HCT116 (cell line): ENCODE measurements at regions not wholly inside any gene's neighbourhood (a gene's known extent, or its start where the extent isn't known, plus 50 kb on each side); places are given as distances from the start of the nearest gene placed in this dataset.

Source experiments
- ATAC-seq: fragments of 200-7000 bp; cut with Tn5 transposase; 2 replicates; pipeline ENCODE4 v1.9.1; 2020; ENCODE audit warnings: mild to moderate bottlenecking, moderate library complexity
- BruUV-seq: library from RNA; stranded (reverse); fragments of 400-500 nt; replicated peaks from 2 replicates; lab custom pipeline; 2021; lab: Mats Ljungman, UMichigan
- CTCF ChIA-PET: fragments of 300-600 bp; sonication (Branson Sonifier 250); formaldehyde crosslinking; loops from one replicate; lab custom pipeline; 2021; ENCODE audit warnings: antibody characterized with exemption; lab: Charles Lee
- POLR2A ChIA-PET: fragments of 300-600, 350-600 bp; sonication (Branson Sonifier 250); formaldehyde crosslinking; loops from one replicate; lab custom pipeline; 2021; ENCODE audit warnings: antibody characterized with exemption; lab: Charles Lee
- RAD21 ChIA-PET, 2 experiments: fragments of 300-600 bp; sonication (Branson Sonifier 250); formaldehyde crosslinking; loops; one replicate each; lab custom pipeline; 2023; ENCODE audit warnings: low total read pairs in 2 of 2; ENCODE audit not compliant: uncharacterized antibody in 2 of 2, unreplicated experiment in 2 of 2, low non-redundant PET in 1 of 2; lab: Charles Lee
- DNase-seq: peaks from one replicate; pipeline ENCODE4 v3.0.0-alpha.2; 2010; ENCODE audit warnings: low read depth, low spot score
- H2AFZ ChIP-seq: fragments of 200-600 bp; shearing (Covaris generic), sonication (generic); 2 replicates; pipeline ENCODE4 v1.6.1; 2017; ENCODE audit warnings: low read depth, mixed run types, mixed read lengths, antibody characterized with exemption, low read length; ENCODE audit not compliant: poor library complexity, severe bottlenecking
- H3K27ac ChIP-seq: 2 replicates; pipeline ENCODE4 v1.5.1; 2012; ENCODE audit warnings: low read depth, low read length
- H3K27me3 ChIP-seq: fragments of 200-600 bp; sonication (generic); 2 replicates; pipeline ENCODE4 v1.6.1; 2016; ENCODE audit warnings: mixed run types, low read length, mixed read lengths; ENCODE audit not compliant: insufficient read depth
- H3K36me3 ChIP-seq, 2 experiments: fragments of 200-500 bp in 1 of 2; fragments of 200-600 bp in 1 of 2; sonication (Bioruptor generic) in 1 of 2; sonication (generic) in 1 of 2; 2 replicates each; pipeline versions ENCODE4 v1.5.1 to v1.6.1; 2014 to 2016; ENCODE audit warnings: low read length in 2 of 2, inconsistent platforms in 1 of 2, mixed read lengths in 1 of 2, mixed run types in 1 of 2; ENCODE audit not compliant: insufficient read depth in 2 of 2, control insufficient read depth in 1 of 2
- H3K4me1 ChIP-seq, 2 experiments: fragments of 200-600 bp in 1 of 2; sonication (generic) in 1 of 2; 2 replicates each; pipeline versions ENCODE4 v1.5.1 to v1.6.1; 2012 to 2017; ENCODE audit warnings: low read length in 2 of 2, inconsistent platforms in 1 of 2, mild to moderate bottlenecking in 1 of 2, mixed read lengths in 1 of 2, mixed run types in 1 of 2, moderate library complexity in 1 of 2; ENCODE audit not compliant: insufficient read depth in 2 of 2, control insufficient read depth in 1 of 2
- H3K4me2 ChIP-seq: fragments of 200-600 bp; sonication (generic); 2 replicates; pipeline ENCODE4 v1.6.1; 2017; ENCODE audit warnings: mixed run types, low read length, mixed read lengths
- H3K4me3 ChIP-seq, 2 experiments: fragments of 200-600 bp in 1 of 2; sonication (generic) in 1 of 2; replicated peaks in 1 of 2; 2 replicates each; pipeline ENCODE4 v1.5.1; 2011 to 2016; ENCODE audit warnings: low read length in 2 of 2, control low read depth in 1 of 2, low read depth in 1 of 2, mild to moderate bottlenecking in 1 of 2, mixed read lengths in 1 of 2, mixed run types in 1 of 2
- H3K79me2 ChIP-seq: fragments of 200-600 bp; sonication (generic); 2 replicates; pipeline ENCODE4 v1.6.1; 2017; ENCODE audit warnings: mild to moderate bottlenecking, mixed run types, low read length, moderate library complexity, mixed read lengths; ENCODE audit not compliant: insufficient read depth
- H3K9ac ChIP-seq: fragments of 200-600 bp; sonication (generic); 2 replicates; pipeline ENCODE4 v1.6.1; 2016; ENCODE audit warnings: low read length, mixed read lengths
- H3K9me2 ChIP-seq: fragments of 200-600 bp; sonication (generic), shearing (Covaris generic); 2 replicates; pipeline ENCODE4 v1.6.1; 2017; ENCODE audit warnings: mixed run types, mild to moderate bottlenecking, moderate library complexity; ENCODE audit not compliant: insufficient read depth
- H3K9me3 ChIP-seq, 2 experiments: fragments of 200-500 bp in 1 of 2; fragments of 200-600 bp in 1 of 2; sonication (Bioruptor generic) in 1 of 2; sonication (generic) in 1 of 2; 2 replicates each; pipeline ENCODE4 v1.6.1; 2014 to 2017; ENCODE audit warnings: low read length in 2 of 2, mixed read lengths in 2 of 2, inconsistent platforms in 1 of 2, low read depth in 1 of 2, mild to moderate bottlenecking in 1 of 2, mixed run types in 1 of 2, moderate library complexity in 1 of 2; ENCODE audit not compliant: control insufficient read depth in 1 of 2, insufficient read depth in 1 of 2
- H4K20me1 ChIP-seq: fragments of 200-600 bp; sonication (generic), shearing (Covaris generic); 2 replicates; pipeline ENCODE4 v1.6.1; 2017; ENCODE audit warnings: mixed run types, mild to moderate bottlenecking, moderate library complexity; ENCODE audit not compliant: insufficient read depth
- ATF3 ChIP-seq: IDR thresholded peaks from 2 replicates; pipeline ENCODE4 v1.6.1; 2012
- CBX3 ChIP-seq: IDR thresholded peaks from 2 replicates; pipeline ENCODE4 v1.6.1; 2012; ENCODE audit warnings: low read depth
- CEBPB ChIP-seq: IDR thresholded peaks from 2 replicates; pipeline ENCODE4 v1.6.1; 2012; ENCODE audit warnings: low read depth
- CTCF ChIP-seq, 3 experiments: fragments of 200-600 bp in 1 of 3; sonication (generic) in 1 of 3; IDR thresholded peaks in 2 of 3; conservative IDR thresholded peaks in 1 of 3; 2 replicates each; pipeline ENCODE4 v1.5.1; 2012 to 2017; ENCODE audit warnings: low read depth in 2 of 3, low read length in 2 of 3, antibody characterized with exemption in 1 of 3, borderline replicate concordance in 1 of 3, control low read depth in 1 of 3, mild to moderate bottlenecking in 1 of 3, mixed read lengths in 1 of 3, mixed run types in 1 of 3, moderate library complexity in 1 of 3; ENCODE audit not compliant: insufficient read depth in 1 of 3
- EGR1 ChIP-seq: IDR thresholded peaks from 2 replicates; pipeline ENCODE4 v1.6.1; 2012; ENCODE audit warnings: low read depth
- EZH2 ChIP-seq: fragments of 200-600 bp; sonication (generic); IDR thresholded peaks from 2 replicates; pipeline ENCODE4 v1.6.1; 2017; ENCODE audit warnings: antibody characterized with exemption, mixed run types
- FOSL1 ChIP-seq: IDR thresholded peaks from 2 replicates; pipeline ENCODE4 v1.6.1; 2012; ENCODE audit warnings: low read depth
- JUND ChIP-seq: IDR thresholded peaks from 2 replicates; pipeline ENCODE4 v1.6.1; 2012
- POLR2A ChIP-seq: IDR thresholded peaks from 2 replicates; pipeline ENCODE4 v1.7.0; 2011; ENCODE audit warnings: borderline replicate concordance; ENCODE audit not compliant: insufficient read depth, insufficient read length; ENCODE audit errors: extremely low read depth
- RAD21 ChIP-seq: IDR thresholded peaks from 2 replicates; pipeline ENCODE4 v1.6.1; 2012; ENCODE audit warnings: low read depth, mild to moderate bottlenecking
- SIN3A ChIP-seq: IDR thresholded peaks from 2 replicates; pipeline ENCODE4 v1.6.1; 2012; ENCODE audit warnings: low read depth
- SRF ChIP-seq: IDR thresholded peaks from 2 replicates; pipeline ENCODE4 v1.6.1; 2012; ENCODE audit warnings: low read depth
- TCF7L2 ChIP-seq: IDR thresholded peaks from 2 replicates; pipeline ENCODE4 v1.7.0; 2011; ENCODE audit warnings: borderline replicate concordance, inconsistent platforms; ENCODE audit not compliant: insufficient read depth, insufficient read length; ENCODE audit errors: extremely low read depth
- ZBTB33 ChIP-seq: IDR thresholded peaks from 2 replicates; pipeline ENCODE4 v1.6.1; 2011; ENCODE audit warnings: mild to moderate bottlenecking, low read length, moderate library complexity; ENCODE audit not compliant: insufficient replicate concordance; ENCODE audit errors: extremely low read depth
- ZFX ChIP-seq: fragments of 450-650 bp; IDR thresholded peaks from 2 replicates; pipeline ENCODE4 v1.6.1; 2017
- ZNF274 ChIP-seq: fragments of 200-500 bp; sonication (Bioruptor generic); IDR thresholded peaks from 2 replicates; pipeline ENCODE4 v1.6.1; 2014; ENCODE audit warnings: mild to moderate bottlenecking, low read depth, low read length, inconsistent platforms
- intact Hi-C: fragments of 100-400 bp; cut with micrococcal nuclease; formaldehyde crosslinking; loops from 2 replicates; pipeline ENCODE4 v1.10.0; 2022

GRCh38 chr18:67896451-67896850 lies 379.9 kb upstream of the DSEL start:
- ChIA-PET CTCF (no interaction called here), RAD21 (no interaction called here), POLR2A (no interaction called here)
- Histone ChIP-seq H3K4me3 (no peak overlapping the region), H3K36me3 (no peaks in the 10 kb centered on the region), H3K4me1 (no peaks in the 10 kb centered on the region), H3K27ac (no peak overlapping the region), H3K4me2 (no peak overlapping the region), H4K20me1 (no peaks in the 10 kb centered on the region; the same call in 1 of the 2 replicates), H2AFZ (no peak overlapping the region), H3K9me3 (peaks cover 8 to 14% of the 10 kb centered on the region in 2 experiments; a peak in 3 of 4 replicates), H3K9me2 (no peaks in the 10 kb centered on the region), H3K79me2 (no peaks in the 10 kb centered on the region), H3K9ac (no peak overlapping the region), H3K27me3 (no peaks in the 10 kb centered on the region)
- BruUV-seq = no TSS peak
- TF ChIP-seq RAD21 = no peak
- TF ChIP-seq EGR1 = no peak
- TF ChIP-seq SIN3A = no peak
- no peak for TF ChIP-seq CEBPB
- no peak for TF ChIP-seq ATF3
- no peak for TF ChIP-seq SRF
- TF ChIP-seq ZNF274 = no peak
- no peak for TF ChIP-seq ZFX
- no peak for TF ChIP-seq JUND
- no peak for TF ChIP-seq TCF7L2
- TF ChIP-seq POLR2A = no peak
- TF ChIP-seq CBX3 = no peak
- no peak for TF ChIP-seq FOSL1
- no peak for TF ChIP-seq ZBTB33
- no peak for TF ChIP-seq EZH2
- no peak for TF ChIP-seq CTCF (IDR thresholded peaks at IDR 0.05 in 2 of 3, conservative IDR thresholded peaks at IDR 0.05 in 1 of 3; ENCODE audit: borderline replicate concordance in 1 of 3, insufficient read depth in 1 of 3, low read depth in 2 of 3, low read length in 2 of 3)
- no peak for DNase-seq
- intact Hi-C loops = no loop called here
- ATAC-seq = no peak
